ENCODE measurements at regions not wholly inside any gene's neighbourhood (a gene's known extent, or its start where the extent isn't known, plus 50 kb on each side); places are given as distances from the start of the nearest gene placed in this dataset.

DNA sequence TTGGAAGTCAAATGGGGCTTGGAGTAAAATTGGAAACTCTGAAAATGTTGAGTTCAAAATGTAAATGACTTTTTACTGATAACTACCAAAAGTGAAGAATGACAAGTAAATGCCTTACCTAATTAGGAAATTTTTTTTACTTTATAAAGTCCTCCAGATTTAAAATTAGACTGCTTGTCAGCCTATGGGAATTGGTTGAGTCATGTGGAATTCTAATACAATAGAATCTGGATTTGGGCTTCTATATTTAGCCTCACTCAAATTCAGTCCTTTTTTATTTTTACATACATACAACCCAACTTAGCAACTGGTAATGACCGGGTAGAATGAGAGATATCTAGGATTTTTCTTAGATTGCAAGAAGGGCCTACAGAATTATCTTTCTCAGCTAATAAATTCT lies 158.9 kb upstream of the CADPS start:
- H3K79me2 ChIP-seq (ENCODE audit: insufficient read depth, low read length), result no peaks in the 10 kb centered on the region
- H3K4me2 ChIP-seq (ENCODE audit: low read length), result no peak overlapping the region
- POLR2A ChIA-PET, result no interaction called here
- no peaks in the 10 kb centered on the region for H3K36me3 ChIP-seq (ENCODE audit: control insufficient read depth in 1 of 2, insufficient read depth in 2 of 2, low read length in 2 of 2)
- DNase-seq (ENCODE audit: low read depth, low spot score) (no peak), ATAC-seq (no peak)
- no peaks in the 10 kb centered on the region for H3K4me1 ChIP-seq (ENCODE audit: control insufficient read depth in 1 of 2, insufficient read depth in 2 of 2, low read length in 2 of 2)
- no peak for TF ChIP-seq TCF7L2 (IDR thresholded peaks at IDR 0.05; ENCODE audit: borderline replicate concordance, extremely low read depth, insufficient read depth, insufficient read length)
- no peak for TF ChIP-seq RAD21 (IDR thresholded peaks at IDR 0.05; ENCODE audit: low read depth)
- TF ChIP-seq ZFX (IDR thresholded peaks at IDR 0.05), result no peak
- TF ChIP-seq POLR2AphosphoS5 (IDR thresholded peaks at IDR 0.05; ENCODE audit: low read depth, low read length), result no peak
- TF ChIP-seq, protein P1, sequence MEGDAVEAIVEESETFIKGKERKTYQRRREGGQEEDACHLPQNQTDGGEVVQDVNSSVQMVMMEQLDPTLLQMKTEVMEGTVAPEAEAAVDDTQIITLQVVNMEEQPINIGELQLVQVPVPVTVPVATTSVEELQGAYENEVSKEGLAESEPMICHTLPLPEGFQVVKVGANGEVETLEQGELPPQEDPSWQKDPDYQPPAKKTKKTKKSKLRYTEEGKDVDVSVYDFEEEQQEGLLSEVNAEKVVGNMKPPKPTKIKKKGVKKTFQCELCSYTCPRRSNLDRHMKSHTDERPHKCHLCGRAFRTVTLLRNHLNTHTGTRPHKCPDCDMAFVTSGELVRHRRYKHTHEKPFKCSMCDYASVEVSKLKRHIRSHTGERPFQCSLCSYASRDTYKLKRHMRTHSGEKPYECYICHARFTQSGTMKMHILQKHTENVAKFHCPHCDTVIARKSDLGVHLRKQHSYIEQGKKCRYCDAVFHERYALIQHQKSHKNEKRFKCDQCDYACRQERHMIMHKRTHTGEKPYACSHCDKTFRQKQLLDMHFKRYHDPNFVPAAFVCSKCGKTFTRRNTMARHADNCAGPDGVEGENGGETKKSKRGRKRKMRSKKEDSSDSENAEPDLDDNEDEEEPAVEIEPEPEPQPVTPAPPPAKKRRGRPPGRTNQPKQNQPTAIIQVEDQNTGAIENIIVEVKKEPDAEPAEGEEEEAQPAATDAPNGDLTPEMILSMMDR (IDR thresholded peaks at IDR 0.05 in 2 of 3, conservative IDR thresholded peaks at IDR 0.05 in 1 of 3; ENCODE audit: borderline replicate concordance in 1 of 3, insufficient read depth in 1 of 3, low read depth in 2 of 3, low read length in 2 of 3), result no peak
- TF ChIP-seq FOSL1 (IDR thresholded peaks at IDR 0.05; ENCODE audit: low read depth), result no peak
- TF ChIP-seq, protein P2, sequence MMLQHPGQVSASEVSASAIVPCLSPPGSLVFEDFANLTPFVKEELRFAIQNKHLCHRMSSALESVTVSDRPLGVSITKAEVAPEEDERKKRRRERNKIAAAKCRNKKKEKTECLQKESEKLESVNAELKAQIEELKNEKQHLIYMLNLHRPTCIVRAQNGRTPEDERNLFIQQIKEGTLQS (IDR thresholded peaks at IDR 0.05), result no peak
- no peak for TF ChIP-seq POLR2A (IDR thresholded peaks at IDR 0.05; ENCODE audit: borderline replicate concordance, extremely low read depth, insufficient read depth, insufficient read length)
- TF ChIP-seq EZH2phosphoT487 (IDR thresholded peaks at IDR 0.05; ENCODE audit: borderline replicate concordance), result no peak
- no peak for TF ChIP-seq ZNF274 (IDR thresholded peaks at IDR 0.05; ENCODE audit: low read depth, low read length)
- no peak for TF ChIP-seq YY1 (IDR thresholded peaks at IDR 0.05; ENCODE audit: extremely low read depth, insufficient replicate concordance, low read depth, low read length)
- TF ChIP-seq CBX3 (IDR thresholded peaks at IDR 0.05; ENCODE audit: low read depth), result no peak
- no peak for TF ChIP-seq ELF1 (IDR thresholded peaks at IDR 0.05; ENCODE audit: borderline replicate concordance, low read depth)
- no peak for TF ChIP-seq SP1 (IDR thresholded peaks at IDR 0.05; ENCODE audit: low read depth)
- no peak for TF ChIP-seq JUND (IDR thresholded peaks at IDR 0.05)
- TF ChIP-seq SRF (IDR thresholded peaks at IDR 0.05; ENCODE audit: low read depth), result no peak
- no peak for TF ChIP-seq EZH2 (IDR thresholded peaks at IDR 0.05)
- no TSS peak for BruUV-seq (replicated peaks)
- intact Hi-C loops (cut with micrococcal nuclease), result no loop called here
- 0 out of 2 replicates have a peak, but pooled peaks cover under 1% of the 10 kb centered on the region for H3K27me3 ChIP-seq (ENCODE audit: insufficient read depth, low read length)
- RAD21 ChIA-PET (ENCODE audit: low non-redundant PET in 1 of 2, low total read pairs in 2 of 2, uncharacterized antibody in 2 of 2, unreplicated experiment in 2 of 2), result no interaction called here
- H3K27ac ChIP-seq (ENCODE audit: low read depth, low read length), result no peak overlapping the region
- no peaks in the 10 kb centered on the region for H3K9me2 ChIP-seq (ENCODE audit: insufficient read depth)
- no peak overlapping the region for H3K9ac ChIP-seq (ENCODE audit: low read length)
- H3K4me3 ChIP-seq (replicated peaks in 1 of 2; ENCODE audit: low read depth in 1 of 2, low read length in 2 of 2), result no peak overlapping the region
- no peaks in the 10 kb centered on the region for H4K20me1 ChIP-seq (ENCODE audit: insufficient read depth)
- CTCF ChIA-PET, result no interaction called here
- no peaks in the 10 kb centered on the region for H3K9me3 ChIP-seq (ENCODE audit: control insufficient read depth in 1 of 2, insufficient read depth in 1 of 2, low read depth in 1 of 2, low read length in 2 of 2)
- H2AFZ ChIP-seq (ENCODE audit: low read depth, low read length, poor library complexity, severe bottlenecking), result no peak overlapping the region
